ENCODE measurements at regions not wholly inside any gene's neighbourhood (a gene's known extent, or its start where the extent isn't known, plus 50 kb on each side); places are given as distances from the start of the nearest gene placed in this dataset.

GRCh38 chr12:69026336-69026735 lies 93.4 kb upstream of the CPM start:
- no peak for ATAC-seq

GRCh38 chr12:69027411-69027881 lies 94.5 kb upstream of the CPM start:
- no peaks in the 10 kb centered on the region for H3K9me3 ChIP-seq
- peak overlapping the region in 1 of 10 donors; percentile 27 for H3K27ac ChIP-seq
- ATAC-seq, result no peak
- H3K4me1 ChIP-seq, result peaks cover 0 to 13% (median 0%) of the 10 kb centered on the region in 9 donors
- intact Hi-C loops (cut with DNase I), result no loop called here
- 68 to 88% methylated on average over 4 of the region's 4 CpGs for WGBS, 2 donors
- no peak overlapping the region for H3K4me3 ChIP-seq
- TF ChIP-seq CTCF (IDR thresholded peaks at IDR 0.05), result no peak
- no peaks in the 10 kb centered on the region for H3K36me3 ChIP-seq
- no peaks in the 10 kb centered on the region for H3K27me3 ChIP-seq
- DNase-seq, result no peak

More at GRCh38 chr12:69026336-69026735, 93.4 kb upstream of the CPM start:
- no peak for DNase-seq
- no peak overlapping the region for H3K27ac ChIP-seq
- H3K27me3 ChIP-seq, result no peaks in the 10 kb centered on the region
- intact Hi-C loops (cut with DNase I), result no loop called here
- H3K4me3 ChIP-seq, result no peak overlapping the region
- H3K9me3 ChIP-seq, result no peaks in the 10 kb centered on the region
- no peaks in the 10 kb centered on the region for H3K36me3 ChIP-seq
- 83 to 96% methylated on average over 1 of the region's 1 CpG for WGBS, 2 donors
- H3K4me1 ChIP-seq, result peaks cover 0 to 13% (median 0%) of the 10 kb centered on the region in 9 donors
- no peak for TF ChIP-seq CTCF (IDR thresholded peaks at IDR 0.05)

- intact Hi-C loops (cut with DNase I), result no loop called here
- H3K27ac ChIP-seq, result no peak overlapping the region
- 87 to 89% methylated on average over 11 of the region's 11 CpGs for WGBS, 2 donors
These were observed 96.2 kb upstream of the CPM start for GRCh38 chr12:69028941-69029729.

GRCh38 chr12:69030321-69030720 lies 97.3 kb upstream of the CPM start:
- H3K4me1 ChIP-seq, result peaks cover 0 to 13% (median 0%) of the 10 kb centered on the region in 9 donors
- 84 to 87% methylated on average over 2 of the region's 2 CpGs for WGBS, 2 donors
- no peak overlapping the region for H3K4me3 ChIP-seq
- no peaks in the 10 kb centered on the region for H3K27me3 ChIP-seq
- no peaks in the 10 kb centered on the region for H3K36me3 ChIP-seq
- ATAC-seq (no peak), DNase-seq (no peak)
- intact Hi-C loops (cut with DNase I), result no loop called here
- no peak overlapping the region for H3K27ac ChIP-seq
- no peaks in the 10 kb centered on the region for H3K9me3 ChIP-seq
- no peak for TF ChIP-seq CTCF (IDR thresholded peaks at IDR 0.05)

More at GRCh38 chr12:69028941-69029729, 96.2 kb upstream of the CPM start:
- ATAC-seq (no peak), DNase-seq (no peak)
- Histone ChIP-seq H3K9me3 (no peaks in the 10 kb centered on the region), H3K4me1 (peaks cover 0 to 13% (median 0%) of the 10 kb centered on the region in 9 donors), H3K4me3 (no peak overlapping the region), H3K36me3 (no peaks in the 10 kb centered on the region), H3K27me3 (no peaks in the 10 kb centered on the region)
- no peak for TF ChIP-seq CTCF (IDR thresholded peaks at IDR 0.05)

Data from heart right ventricle (tissue), 16 donors.